CD4-positive, alpha-beta T cell treated with Interleukin-17A for 1 hour (primary cell): ENCODE measurements at regions not wholly inside any gene's neighbourhood (a gene's known extent, or its start where the extent isn't known, plus 50 kb on each side); places are given as distances from the start of the nearest gene placed in this dataset.
A peak's percentile ranks its signal among the peaks of the same experiment; 100 is the strongest.

ENCODE experiments used
- DNase-seq: peaks from one replicate; pipeline ENCODE4 v3.0.0-alpha.2; 2020

DNA sequence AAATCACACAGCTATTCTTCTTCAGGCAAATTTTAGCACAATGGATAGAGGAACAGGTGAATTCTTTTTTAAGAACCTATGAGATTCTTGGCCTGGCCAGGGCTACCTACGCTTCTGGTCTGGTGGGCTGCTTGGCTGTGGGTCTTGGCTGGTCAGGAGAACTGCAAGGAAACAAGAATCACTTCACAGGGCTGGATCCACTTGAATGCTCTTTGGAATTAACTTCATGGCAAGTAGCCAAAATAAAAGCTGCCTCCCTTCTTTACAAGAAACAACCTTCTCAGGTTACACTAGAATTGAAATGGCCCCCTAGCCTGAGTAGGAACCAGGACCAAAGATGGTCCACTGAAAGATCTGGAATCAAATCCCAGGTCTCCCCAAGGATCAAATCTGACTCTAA lies 519.1 kb downstream of the IQCM start:
- DNase-seq = no peak

DNA sequence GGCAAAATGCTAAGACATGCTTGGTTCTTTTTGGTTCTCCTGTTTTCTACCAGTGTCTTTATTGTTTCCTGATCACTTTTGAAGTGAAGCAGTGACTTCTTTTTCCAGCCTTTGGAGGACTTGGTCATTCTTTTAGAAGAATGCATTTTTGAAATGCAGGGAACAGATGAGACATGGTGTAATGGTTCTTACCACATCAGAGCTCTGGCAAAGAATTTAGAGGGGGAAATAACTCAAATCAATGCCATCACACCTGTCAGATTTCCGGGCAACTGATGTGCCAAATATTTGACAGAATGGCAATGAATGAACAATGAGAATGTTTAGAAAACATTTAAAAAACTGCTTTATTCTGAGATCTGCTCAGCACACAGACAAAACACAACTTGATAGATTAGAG lies 519.6 kb downstream of the IQCM start:
- DNase-seq = no peak

- DNase-seq = no peak
Measured at GRCh38 chr4:149294601-149295000, 521.0 kb downstream of the IQCM start.

GRCh38 chr4:149293046-149293649 lies 522.5 kb downstream of the IQCM start:
- no peak for DNase-seq

GRCh38 chr4:149292425-149293007 lies 523.1 kb downstream of the IQCM start:
- DNase-seq = no peak

DNA sequence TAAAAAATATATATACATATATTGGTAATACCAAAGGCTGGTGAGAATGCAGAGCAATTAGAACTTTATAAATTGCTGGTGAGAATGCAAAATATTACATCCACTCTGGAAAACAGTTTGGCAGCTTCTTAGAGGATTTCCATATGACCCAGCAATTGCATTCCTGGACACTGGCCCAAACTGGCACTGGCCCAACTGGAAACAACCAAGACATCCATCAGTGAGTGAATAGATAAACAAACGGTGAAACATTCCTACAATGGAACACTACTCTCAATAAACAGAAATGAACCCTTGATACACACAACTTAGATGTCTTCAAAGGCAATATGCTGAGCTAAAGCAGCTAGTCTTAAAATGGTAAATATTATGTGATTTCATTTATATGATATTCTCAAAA lies 524.2 kb downstream of the IQCM start:
- no peak for DNase-seq

DNA sequence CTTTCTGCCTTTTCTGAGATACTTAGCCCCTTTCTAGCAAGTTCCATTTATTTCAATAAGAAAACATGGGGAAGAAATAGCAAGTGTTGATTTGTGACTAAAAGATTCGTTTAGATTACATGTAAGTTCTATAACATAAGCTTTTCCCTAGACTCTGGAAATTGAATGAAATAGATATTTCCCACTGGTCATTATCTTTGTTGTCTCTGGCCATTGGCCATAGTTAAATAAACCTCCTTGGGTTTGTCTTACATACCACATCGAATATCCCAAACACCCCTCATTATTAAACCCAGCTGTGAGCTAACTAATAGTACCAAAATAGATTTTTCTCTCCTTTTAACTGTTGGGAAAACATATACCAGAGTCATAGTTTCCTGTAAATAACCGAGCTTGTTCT lies 534.8 kb downstream of the IQCM start:
- DNase-seq = no peak

- no peak for DNase-seq
Measured at GRCh38 chr4:149279776-149280175, 535.9 kb downstream of the IQCM start.

DNA sequence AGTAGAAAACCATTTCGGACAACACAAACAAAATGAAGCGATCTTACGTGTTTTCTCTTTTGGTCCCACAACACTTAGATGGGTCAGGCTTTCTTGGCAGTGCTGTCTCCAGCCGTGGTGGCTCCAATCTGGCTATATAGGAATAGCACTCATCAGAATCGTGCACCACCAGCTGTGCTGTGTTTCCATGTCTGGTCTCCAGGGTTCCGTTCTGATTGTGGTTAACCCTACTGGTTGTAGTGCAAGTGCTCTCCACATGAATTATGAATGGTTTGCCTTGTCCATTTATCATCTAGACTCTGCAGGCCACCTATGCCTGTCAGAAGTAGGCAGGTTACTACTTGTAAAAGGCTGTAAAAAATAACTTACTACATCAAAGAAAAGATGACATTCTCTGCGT lies 536.3 kb downstream of the IQCM start:
- no peak for DNase-seq

GRCh38 chr4:149277705-149278104 lies 537.9 kb downstream of the IQCM start:
- DNase-seq = no peak

- no peak for DNase-seq
Measured at GRCh38 chr4:149269835-149270234, 545.8 kb downstream of the IQCM start.

GRCh38 chr4:149266301-149266700 lies 549.3 kb downstream of the IQCM start:
- DNase-seq = no peak

GRCh38 chr4:149265645-149266044 lies 550.0 kb downstream of the IQCM start:
- no peak for DNase-seq

DNA sequence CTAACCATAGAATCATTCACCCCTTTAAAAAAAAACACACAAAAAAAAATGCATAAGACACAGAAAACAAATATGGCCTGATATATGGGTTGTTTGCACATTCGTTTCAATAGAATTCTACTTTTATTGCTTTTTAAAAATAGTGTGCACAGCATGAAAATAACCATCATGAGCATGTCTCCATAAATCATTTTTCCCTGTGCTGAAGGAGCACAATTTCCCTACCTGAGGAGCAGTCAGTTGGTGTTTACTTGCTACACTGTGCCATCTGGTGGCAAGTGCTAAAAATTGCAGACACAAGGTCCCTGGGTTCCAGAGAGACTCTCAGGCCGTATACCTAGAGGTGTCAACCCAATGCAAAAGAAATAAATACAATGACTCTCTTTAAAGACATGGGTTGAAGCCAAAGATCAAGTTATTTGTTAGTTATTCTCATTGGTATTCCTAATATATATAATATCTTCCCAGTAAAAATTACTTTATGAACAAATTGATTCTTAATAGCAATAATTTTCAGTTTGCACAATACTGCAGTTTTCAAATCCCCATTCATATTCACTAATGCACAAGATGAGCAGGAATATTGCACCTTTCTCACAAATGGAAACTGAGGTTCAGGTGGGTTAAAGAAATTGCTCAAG lies 551.4 kb downstream of the IQCM start:
- DNase-seq = peak; percentile 12

GRCh38 chr4:149248191-149248764 lies 567.4 kb downstream of the IQCM start:
- DNase-seq = no peak

DNA sequence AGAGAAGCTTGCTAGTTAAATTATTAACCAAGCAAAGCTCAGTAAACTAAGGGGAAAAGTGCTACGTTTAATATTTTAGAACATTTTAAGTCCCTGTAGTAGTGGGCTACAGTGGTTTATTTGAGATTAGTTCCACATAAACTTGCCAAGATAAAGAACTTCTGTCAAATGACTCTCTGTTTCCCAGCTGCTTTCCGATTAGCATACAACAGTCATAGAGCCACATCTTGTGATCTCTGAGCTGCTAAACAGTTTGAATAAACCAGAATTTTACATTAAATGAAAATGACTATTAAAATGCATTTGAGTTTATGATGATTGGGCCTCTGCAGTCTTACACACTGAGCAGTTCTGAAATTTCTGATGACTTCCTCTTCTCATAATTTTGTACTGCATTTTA lies 568.5 kb downstream of the IQCM start:
- DNase-seq = no peak

DNA sequence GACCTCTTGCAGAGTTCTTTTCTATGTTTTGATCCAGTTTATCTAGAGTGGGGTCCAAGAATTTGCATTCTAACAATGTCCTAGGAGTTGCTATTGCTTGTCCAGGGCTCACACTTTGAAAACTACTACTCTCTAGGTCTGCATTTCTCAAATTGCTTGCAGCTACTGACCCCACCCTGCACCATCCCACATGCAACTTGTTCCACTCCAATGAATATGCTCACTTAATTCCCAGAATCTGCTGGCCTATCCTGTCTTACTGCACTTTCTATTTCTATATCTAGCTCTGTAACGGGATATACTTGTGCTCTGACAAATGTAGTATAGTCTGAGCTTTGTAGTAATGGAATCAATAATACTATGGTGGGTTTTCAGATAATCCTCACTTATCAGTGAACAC lies 570.3 kb downstream of the IQCM start:
- DNase-seq = no peak

DNA sequence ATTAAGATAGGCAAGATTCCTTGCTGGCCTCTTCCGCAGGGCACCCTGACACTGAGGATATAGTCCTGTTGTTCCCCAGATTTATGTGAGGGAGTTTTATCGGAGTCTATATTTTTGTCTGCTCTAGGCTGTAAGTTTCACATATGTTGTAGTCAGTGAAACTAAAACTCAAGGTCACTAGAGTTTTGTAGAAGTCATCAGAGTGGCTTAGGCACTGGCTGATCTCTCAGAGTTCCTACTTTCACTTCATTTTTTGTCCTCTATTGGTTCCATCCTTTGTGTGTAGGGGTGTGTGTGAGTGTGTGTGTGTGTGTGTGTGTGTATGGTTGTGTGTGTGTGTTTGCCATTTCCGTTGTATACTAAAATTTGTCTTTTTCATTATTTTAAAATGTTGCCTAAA lies 577.5 kb downstream of the IQCM start:
- no peak for DNase-seq

GRCh38 chr4:149234798-149235197 lies 580.8 kb downstream of the IQCM start:
- DNase-seq = no peak

GRCh38 chr4:149223659-149224058 lies 592.0 kb downstream of the IQCM start:
- no peak for DNase-seq

DNA sequence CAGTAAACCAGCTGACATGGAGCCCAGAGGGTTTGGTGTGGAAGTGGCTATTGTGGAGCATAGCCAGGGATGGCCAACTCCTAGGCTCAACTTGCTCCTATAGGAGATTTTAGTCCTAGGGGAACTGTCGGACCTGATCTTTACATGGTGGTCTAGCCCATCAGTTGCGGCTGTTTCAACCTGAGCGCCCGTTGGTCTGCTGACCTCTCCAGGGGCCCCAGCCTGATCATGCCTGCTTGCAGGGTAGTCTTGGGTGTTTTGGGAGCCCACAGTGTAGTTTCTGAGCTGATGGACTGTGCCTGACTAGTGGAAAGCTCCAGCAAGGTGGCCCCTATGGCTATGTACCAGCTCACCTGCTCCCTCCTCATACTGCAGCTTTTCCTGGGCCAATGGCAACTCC lies 597.0 kb downstream of the IQCM start:
- no peak for DNase-seq

DNA sequence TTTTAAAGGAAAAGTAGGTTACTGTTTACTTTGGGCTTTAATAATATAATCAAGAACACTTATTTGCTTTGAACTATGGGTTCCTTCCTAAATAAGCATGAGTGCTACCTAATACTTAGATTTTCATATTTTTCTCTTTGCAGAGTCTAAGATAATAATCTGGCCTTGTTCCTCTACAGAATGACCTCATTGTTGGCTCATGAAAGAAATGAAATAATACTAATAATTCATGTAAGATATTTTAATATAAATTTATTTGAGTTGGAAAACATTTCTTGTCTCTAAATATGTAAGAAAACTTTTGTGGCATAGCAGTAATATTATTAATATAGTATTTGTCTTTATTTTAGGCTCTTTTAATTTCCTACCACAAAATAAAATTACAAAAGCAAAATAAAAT lies 601.3 kb downstream of the IQCM start:
- DNase-seq = no peak

- DNase-seq = no peak
Measured at GRCh38 chr4:149211876-149212275, 603.8 kb downstream of the IQCM start.

- DNase-seq = no peak
Measured at GRCh38 chr4:149203256-149204001, 612.2 kb downstream of the IQCM start.
